NCI-H2227 (cell line): ENCODE measurements at regions not wholly inside any gene's neighbourhood (a gene's known extent, or its start where the extent isn't known, plus 50 kb on each side); places are given as distances from the start of the nearest gene placed in this dataset.

Experiments used
- DNase-seq: peaks from one replicate; lab custom pipeline; 2025; ENCODE audit not compliant: unreplicated experiment; lab: John Stamatoyannopoulos, UW

DNA sequence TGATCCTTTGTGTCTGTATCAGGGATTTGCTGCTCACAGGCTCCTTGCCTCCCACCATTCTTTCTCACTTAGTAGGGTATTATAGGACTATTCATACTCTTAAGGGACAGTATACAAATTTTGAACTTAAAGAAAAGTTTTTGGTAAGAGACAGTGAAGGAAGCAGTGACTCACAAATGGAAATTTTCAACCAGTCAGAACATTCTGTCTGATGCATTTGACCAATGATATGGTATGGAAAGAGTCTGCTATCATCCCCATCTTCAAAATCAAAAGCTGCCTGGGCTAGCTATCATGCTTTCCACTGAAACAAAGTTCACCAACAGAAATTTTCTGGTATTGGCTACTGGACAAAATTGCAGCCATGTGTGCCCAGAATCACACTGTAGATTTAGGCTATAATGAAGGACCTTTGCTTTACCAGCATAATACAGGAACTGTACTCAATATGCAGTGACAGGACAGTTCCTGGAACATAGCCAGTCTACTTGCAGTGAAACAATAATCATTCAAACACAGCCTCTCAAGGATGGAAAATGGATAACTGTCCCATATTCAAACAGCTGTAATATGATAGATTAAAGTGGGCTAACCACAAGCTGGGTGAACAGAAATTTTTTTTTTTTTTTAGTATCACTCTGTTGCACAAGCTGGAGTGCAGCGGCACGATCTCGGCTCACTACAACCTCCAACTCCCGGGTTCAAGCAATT is 109.0 kb upstream of the ACSL4 start:
- DNase-seq, result no peak

DNA sequence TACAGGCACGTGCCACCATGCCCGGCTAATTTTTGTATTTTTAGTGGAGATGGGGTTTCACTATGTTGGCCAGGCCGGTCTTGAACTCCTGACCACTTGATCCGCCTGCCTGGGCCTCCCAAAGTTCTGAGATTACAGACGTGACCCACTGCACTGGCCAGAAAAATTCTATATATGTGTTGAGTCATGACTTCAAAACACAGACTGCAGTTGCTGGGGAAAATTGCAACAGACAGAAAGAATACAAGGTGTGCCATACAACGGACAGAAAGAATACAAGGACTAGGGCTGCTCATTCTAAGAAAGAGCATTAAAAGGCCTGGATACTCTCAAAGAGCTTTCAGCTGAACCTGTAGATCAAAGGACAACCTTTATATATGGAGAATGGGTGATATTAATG is 109.6 kb upstream of the ACSL4 start:
- no peak for DNase-seq

- DNase-seq, result no peak
These were observed 111.1 kb upstream of the ACSL4 start for GRCh38 chrX:109843963-109844751.

DNA sequence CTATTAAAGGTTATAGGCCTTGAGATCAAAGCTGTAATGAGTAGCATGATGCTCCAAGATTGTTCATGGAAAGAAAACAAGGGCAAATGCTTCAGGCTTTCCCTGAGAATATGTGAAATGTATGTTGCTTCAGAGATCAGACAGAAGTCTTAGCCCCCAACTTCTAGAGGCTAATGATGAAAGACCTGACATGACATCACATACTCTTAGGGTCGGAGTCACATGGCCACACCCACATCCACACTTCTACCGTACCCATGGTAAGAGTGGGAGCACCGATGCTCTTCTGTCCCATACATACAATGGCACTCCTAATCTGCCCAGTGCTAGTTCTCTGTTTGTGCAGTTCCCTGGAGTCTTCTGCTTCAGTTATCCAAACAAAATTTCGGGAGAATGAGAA is 111.9 kb upstream of the ACSL4 start:
- DNase-seq, result no peak

- DNase-seq, result no peak
These were observed 112.9 kb upstream of the ACSL4 start for GRCh38 chrX:109845996-109846395.

GRCh38 chrX:109847257-109848187 is 114.5 kb upstream of the ACSL4 start:
- DNase-seq, result no peak

DNA sequence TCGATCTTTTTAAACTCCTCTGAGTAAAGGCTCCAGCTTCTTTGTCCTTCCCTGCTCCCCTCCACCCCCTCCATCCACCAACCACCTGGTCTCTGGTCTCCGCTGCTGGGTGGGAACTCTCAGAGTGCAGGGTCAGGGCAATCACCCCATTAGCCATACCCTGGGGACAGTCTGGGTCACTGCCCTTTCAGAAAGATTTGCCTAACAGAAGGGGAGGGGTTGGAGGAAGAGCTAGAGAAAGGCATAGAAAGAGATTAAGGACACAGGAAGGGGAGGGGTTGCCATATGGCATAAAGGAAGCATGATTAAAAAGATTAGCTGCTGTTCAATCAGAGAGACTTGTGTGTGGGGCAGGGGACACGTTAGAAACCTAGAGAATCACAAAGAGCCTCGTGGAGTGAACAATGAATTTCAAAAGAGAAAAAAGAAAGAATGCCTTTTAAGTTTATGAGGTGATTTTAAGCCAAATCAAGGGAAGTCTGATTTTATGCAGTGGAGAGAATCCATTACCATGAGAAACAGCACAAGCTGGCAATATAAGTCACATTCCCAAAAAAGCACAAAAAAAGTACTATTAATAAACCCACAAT is 115.5 kb upstream of the ACSL4 start:
- DNase-seq, result no peak

GRCh38 chrX:109854096-109854495 is 121.0 kb upstream of the ACSL4 start:
- DNase-seq, result no peak

- no peak for DNase-seq
These were observed 122.4 kb upstream of the ACSL4 start for GRCh38 chrX:109855501-109855900.

GRCh38 chrX:109856974-109857373 is 123.9 kb upstream of the ACSL4 start:
- DNase-seq, result peak; percentile 9

DNA sequence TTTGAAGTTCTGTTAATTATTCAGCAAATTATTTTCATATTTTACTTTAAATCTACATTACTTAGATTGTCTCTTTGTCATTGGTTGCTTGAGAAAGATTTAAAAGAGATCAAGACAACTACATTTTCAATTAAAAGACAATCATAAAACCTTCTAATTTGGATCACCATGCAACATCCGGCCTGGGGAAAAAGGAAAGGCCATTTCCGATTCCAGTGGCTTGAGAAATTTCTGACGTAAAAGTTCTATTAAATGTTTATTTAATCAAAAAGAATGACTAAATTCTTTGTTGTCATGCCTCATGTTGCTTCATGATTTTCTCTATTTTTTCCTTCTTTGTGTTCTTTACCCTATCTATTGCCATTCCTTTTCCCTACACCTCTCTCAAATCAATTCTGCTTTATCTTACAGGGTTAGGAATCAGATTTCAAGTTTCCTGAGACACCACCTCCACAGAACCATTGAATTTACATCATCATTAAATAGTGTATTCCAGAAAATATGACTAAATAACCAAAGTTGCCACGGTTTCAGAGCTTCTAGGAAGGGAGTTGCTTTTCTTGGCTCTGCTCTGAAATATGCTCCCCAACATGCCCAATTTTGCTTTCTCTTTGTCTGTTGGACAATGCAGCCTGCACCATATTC is 124.6 kb upstream of the ACSL4 start:
- no peak for DNase-seq

GRCh38 chrX:109858602-109859341 is 125.7 kb upstream of the ACSL4 start:
- no peak for DNase-seq

GRCh38 chrX:109859651-109860050 is 126.6 kb upstream of the ACSL4 start:
- DNase-seq, result no peak

DNA sequence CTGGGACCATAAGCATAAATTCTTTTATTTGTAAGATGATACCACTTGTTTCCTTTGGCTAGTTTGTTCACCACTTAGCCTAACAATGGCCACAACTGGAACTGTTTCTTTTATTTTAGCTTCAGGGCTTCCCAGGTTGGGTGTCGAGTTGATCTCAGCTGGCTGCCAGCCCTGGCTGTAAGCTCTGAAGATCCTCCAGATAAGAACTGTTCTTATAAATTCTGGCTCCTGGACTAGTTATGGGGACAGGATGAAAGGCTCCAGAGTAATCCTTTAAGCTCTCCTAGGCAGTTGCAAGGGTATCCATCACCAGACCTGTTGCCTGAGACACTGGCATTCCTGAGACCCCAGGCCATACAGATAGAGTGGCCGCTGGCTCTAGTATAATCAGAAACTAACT is 129.4 kb upstream of the ACSL4 start:
- no peak for DNase-seq

GRCh38 chrX:109863811-109864210 is 130.8 kb upstream of the ACSL4 start:
- DNase-seq, result no peak

GRCh38 chrX:109871121-109871888 is 131.6 kb upstream of the TMEM164 start:
- no peak for DNase-seq

- no peak for DNase-seq
These were observed 130.7 kb upstream of the TMEM164 start for GRCh38 chrX:109872021-109872732.

DNA sequence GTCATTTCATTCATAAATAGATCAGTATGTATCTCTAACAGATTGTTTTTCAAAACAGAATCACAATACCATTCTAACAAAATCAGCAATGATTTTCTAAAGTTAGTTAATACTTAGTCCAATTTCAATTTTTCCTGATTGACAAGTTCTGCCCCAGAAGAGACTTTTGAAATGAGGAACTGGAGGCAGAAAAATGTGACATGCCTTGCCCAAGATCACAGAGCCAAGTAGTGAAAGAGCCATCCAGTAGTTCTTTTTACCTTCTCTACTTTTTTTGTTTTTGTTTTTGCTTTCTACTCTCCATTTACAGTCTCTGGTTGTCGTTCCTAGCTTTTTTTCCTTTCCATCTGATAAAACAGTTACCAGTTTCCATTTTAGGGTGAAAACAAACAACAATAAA is 129.3 kb upstream of the TMEM164 start:
- no peak for DNase-seq

GRCh38 chrX:109873983-109874382 is 128.9 kb upstream of the TMEM164 start:
- DNase-seq, result no peak
